ENCODE measurements at regions not wholly inside any gene's neighbourhood (a gene's known extent, or its start where the extent isn't known, plus 50 kb on each side); places are given as distances from the start of the nearest gene placed in this dataset.

GRCh38 chr19:23509686-23510450 lies 114.6 kb upstream of the ZNF91 start:
- Histone ChIP-seq H3K9ac (ENCODE audit: insufficient read depth in 1 of 2, low read depth in 2 of 2, low read length in 2 of 2) (no peak overlapping the region), H4K20me1 (replicated peaks; ENCODE audit: control insufficient read depth, insufficient read depth, low read length) (no peaks in the 10 kb centered on the region), H3K27me3 (ENCODE audit: control insufficient read depth in 2 of 2, insufficient read depth in 2 of 2, low read length in 2 of 2) (no peaks in the 10 kb centered on the region), H3K9me1 (ENCODE audit: control insufficient read depth, insufficient read depth, low read length) (no peaks in the 10 kb centered on the region), H2AFZ (ENCODE audit: low read depth, low read length) (no peak overlapping the region), H3K27ac (ENCODE audit: extremely low read depth, low read depth, low read length) (no peak overlapping the region), H3K4me3 (no peak overlapping the region), H3K36me3 (ENCODE audit: control insufficient read depth, insufficient read depth, low read length) (no peaks in the 10 kb centered on the region), H3K4me2 (ENCODE audit: insufficient read depth, low read length) (no peak overlapping the region), H3K9me3 (replicated peaks; ENCODE audit: control insufficient read depth, insufficient read depth, low read depth, low read length) (no peaks in the 10 kb centered on the region), H3K79me2 (ENCODE audit: control insufficient read depth, insufficient read depth, low read length) (no peaks in the 10 kb centered on the region), H3K4me1 (replicated peaks in 1 of 2; ENCODE audit: control insufficient read depth in 2 of 2, insufficient read depth in 2 of 2, low read length in 2 of 2) (no peaks in the 10 kb centered on the region)
- BruUV-seq (replicated peaks) = no TSS peak
- ChIA-PET CTCF (ENCODE audit: low intra/inter-chr PET ratio) (no interaction called here), POLR2A (no interaction called here)
- in situ Hi-C loops (cut with MboI) (no loop called here), intact Hi-C loops (cut with micrococcal nuclease) (no loop called here)
- ATAC-seq (no peak), DNase-seq (ENCODE audit: extremely low read depth in 1 of 4, low spot score in 3 of 4) (no peak), FAIRE-seq (no peak)
- 2% methylated on average over 3 of the region's 3 CpGs for WGBS (ENCODE audit: insufficient coverage, low coverage, missing lambda C conversion rate)
- TF ChIP-seq ZNF280A (IDR thresholded peaks at IDR 0.05; ENCODE audit: low read depth, partially characterized antibody) (no peak), ZNF280B (CRISPR knock-in tag; IDR thresholded peaks at IDR 0.05) (no peak), THRAP3 (IDR thresholded peaks at IDR 0.05; ENCODE audit: borderline replicate concordance) (no peak), DEAF1 (CRISPR knock-in tag; IDR thresholded peaks at IDR 0.05) (no peak), FOXA3 (CRISPR knock-in tag; conservative IDR thresholded peaks at IDR 0.05 in 1 of 2, IDR thresholded peaks at IDR 0.05 in 1 of 2) (no peak), ZBTB17 (CRISPR knock-in tag; IDR thresholded peaks at IDR 0.05) (no peak), FOXO4 (CRISPR knock-in tag; IDR thresholded peaks at IDR 0.05) (no peak), MCM2 (IDR thresholded peaks at IDR 0.05; ENCODE audit: low read depth) (no peak), FOXM1 (IDR thresholded peaks at IDR 0.05; ENCODE audit: low read depth) (no peak), FOXM1 (CRISPR knock-in tag; IDR thresholded peaks at IDR 0.05; ENCODE audit: low read depth) (no peak), CBFA2T3 (IDR thresholded peaks at IDR 0.05) (no peak), ZBTB9 (CRISPR knock-in tag; IDR thresholded peaks at IDR 0.05) (no peak), HMBOX1 (IDR thresholded peaks at IDR 0.05) (no peak)
